Mesendoderm (in vitro differentiated cells): ENCODE measurements at regions not wholly inside any gene's neighbourhood (a gene's known extent, or its start where the extent isn't known, plus 50 kb on each side); places are given as distances from the start of the nearest gene placed in this dataset.
A peak's percentile ranks its signal among the peaks of the same experiment; 100 is the strongest.

Experiments
- DNase-seq: peaks from one replicate; pipeline ENCODE4 v3.0.0; 2013
- H2AK5ac ChIP-seq: 2 replicates; pipeline ENCODE4 v1.6.1; 2013; ENCODE audit warnings: low read length, inconsistent platforms
- H2BK120ac ChIP-seq: 2 replicates; pipeline ENCODE4 v1.6.1; 2013; ENCODE audit warnings: low read depth, mild to moderate bottlenecking, low read length, moderate library complexity, mixed read lengths
- H2BK15ac ChIP-seq: replicated peaks from 2 replicates; pipeline ENCODE4 v1.6.1; 2013; ENCODE audit warnings: low read depth, mild to moderate bottlenecking, moderate library complexity
- H2BK5ac ChIP-seq: 2 replicates; pipeline ENCODE4 v1.6.1; 2013; ENCODE audit warnings: low read length, inconsistent platforms
- H3K18ac ChIP-seq: 2 replicates; pipeline ENCODE4 v1.6.1; 2013; ENCODE audit warnings: mild to moderate bottlenecking, low read length, mixed read lengths
- H3K23ac ChIP-seq: one replicate; pipeline ENCODE4 v1.6.1; 2013; ENCODE audit warnings: low read length
- H3K27ac ChIP-seq: 2 replicates; pipeline ENCODE4 v1.5.1; 2013; ENCODE audit warnings: low read depth, mild to moderate bottlenecking, inconsistent platforms, low read length, moderate library complexity
- H3K27me3 ChIP-seq: 2 replicates; pipeline ENCODE4 v1.6.1; 2013; ENCODE audit warnings: low read length, control low read depth, mild to moderate bottlenecking, inconsistent platforms; ENCODE audit not compliant: insufficient read depth, poor library complexity
- H3K36me3 ChIP-seq: 2 replicates; pipeline ENCODE4 v1.6.1; 2013; ENCODE audit warnings: low read length, inconsistent platforms; ENCODE audit not compliant: control insufficient read depth, insufficient read depth
- H3K4ac ChIP-seq: one replicate; pipeline ENCODE4 v1.6.1; 2013; ENCODE audit warnings: low read depth, mild to moderate bottlenecking, low read length, moderate library complexity
- H3K4me1 ChIP-seq: 2 replicates; pipeline ENCODE4 v1.6.1; 2013; ENCODE audit warnings: low read depth, low read length, inconsistent platforms; ENCODE audit not compliant: control insufficient read depth
- H3K4me2 ChIP-seq: 2 replicates; pipeline ENCODE4 v1.6.1; 2013; ENCODE audit warnings: low read length
- H3K4me3 ChIP-seq: 2 replicates; pipeline ENCODE4 v1.5.1; 2013; ENCODE audit warnings: mild to moderate bottlenecking, low read length
- H3K56ac ChIP-seq: one replicate; pipeline ENCODE4 v1.6.1; 2013; ENCODE audit warnings: low read length
- H3K79me1 ChIP-seq: 2 replicates; pipeline ENCODE4 v1.6.1; 2013; ENCODE audit warnings: low read length, inconsistent platforms
- H3K79me2 ChIP-seq: 2 replicates; pipeline ENCODE4 v1.6.1; 2013; ENCODE audit warnings: mild to moderate bottlenecking, low read length; ENCODE audit not compliant: control insufficient read depth, insufficient read depth
- H3K9ac ChIP-seq: 2 replicates; pipeline ENCODE4 v1.6.1; 2013; ENCODE audit warnings: low read length, inconsistent platforms
- H4K5ac ChIP-seq: one replicate; pipeline ENCODE4 v1.6.1; 2013; ENCODE audit warnings: low read length
- H4K8ac ChIP-seq: one replicate; pipeline ENCODE4 v1.6.1; 2013; ENCODE audit warnings: low read depth, mild to moderate bottlenecking, control low read depth, low read length, moderate library complexity
- WGBS: extraction: QIAGEN DNeasy Blood & Tissue Kit; methylation state at CpG from one replicate; pipeline ENCODE4 v1.1.7; 2013; ENCODE audit warnings: low lambda C conversion rate, missing lambda C conversion rate; ENCODE audit not compliant: insufficient coverage; ENCODE audit errors: extremely low coverage; 5-methylcytosine and 5-hydroxymethylcytosine counted together

DNA sequence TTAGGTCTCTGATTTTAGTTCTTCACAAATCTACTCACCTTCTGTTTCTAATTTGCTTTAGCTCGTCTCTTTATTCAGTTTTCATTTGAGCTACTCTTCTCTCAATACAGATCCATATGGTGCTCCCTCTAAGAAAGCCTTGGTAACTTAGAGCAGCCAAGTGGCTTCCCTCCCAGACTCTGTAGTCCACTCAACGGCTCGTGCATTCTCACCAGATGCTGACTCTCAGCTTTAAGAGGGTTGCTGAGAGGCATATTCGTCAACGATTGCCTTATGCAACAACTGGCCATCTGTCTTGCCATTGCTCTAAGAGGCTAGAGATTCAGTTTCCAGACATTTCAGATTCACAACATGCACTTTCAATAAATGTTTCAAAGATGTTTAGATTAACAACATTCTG is 785.8 kb upstream of the SLC10A2 start:
- no peak for DNase-seq
- H2BK120ac ChIP-seq = no peak overlapping the region
- no peak overlapping the region for H3K4me3 ChIP-seq
- H3K36me3 ChIP-seq = no peaks in the 10 kb centered on the region
- H4K5ac ChIP-seq = no peak overlapping the region
- H3K56ac ChIP-seq = no peak overlapping the region
- H3K79me1 ChIP-seq = no peaks in the 10 kb centered on the region
- H3K23ac ChIP-seq = no peak overlapping the region
- WGBS = no CpG with 5 or more reads among the region's 5 CpGs
- H2BK5ac ChIP-seq = no peak overlapping the region
- no peak overlapping the region for H4K8ac ChIP-seq
- H3K4me2 ChIP-seq = no peak overlapping the region
- H2BK15ac ChIP-seq = no peak overlapping the region
- no peak overlapping the region for H3K27ac ChIP-seq
- no peaks in the 10 kb centered on the region for H3K4me1 ChIP-seq
- no peak overlapping the region for H3K4ac ChIP-seq
- no peak overlapping the region for H3K9ac ChIP-seq
- no peak overlapping the region for H3K18ac ChIP-seq
- no peaks in the 10 kb centered on the region for H3K79me2 ChIP-seq
- no peak overlapping the region for H2AK5ac ChIP-seq
- H3K27me3 ChIP-seq = no peaks in the 10 kb centered on the region

DNA sequence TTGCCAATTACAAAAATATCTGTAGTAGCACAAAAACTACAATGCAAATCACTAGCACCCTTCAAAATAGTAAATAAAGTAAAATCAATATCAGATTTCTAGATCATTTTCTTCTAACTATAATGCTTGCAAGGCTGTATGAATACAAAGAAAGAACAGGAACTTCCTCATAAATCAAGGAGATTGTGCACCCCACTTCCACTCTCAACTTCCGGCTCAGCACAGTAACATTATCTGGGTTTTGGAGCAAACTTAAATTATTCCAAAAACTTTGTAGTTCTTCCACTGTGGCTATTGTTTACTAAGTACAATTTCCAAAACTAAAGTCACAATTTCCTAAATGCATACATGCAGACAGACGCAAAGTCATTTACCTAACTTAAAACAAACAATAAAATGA is 778.3 kb upstream of the SLC10A2 start:
- Histone ChIP-seq H3K4ac (no peak overlapping the region), H3K4me1 (no peaks in the 10 kb centered on the region), H3K79me1 (no peaks in the 10 kb centered on the region), H3K4me3 (no peak overlapping the region), H3K79me2 (no peaks in the 10 kb centered on the region), H3K27me3 (no peaks in the 10 kb centered on the region), H2BK15ac (no peak overlapping the region), H3K56ac (no peak overlapping the region), H3K27ac (no peak overlapping the region), H2BK120ac (no peak overlapping the region), H2AK5ac (no peak overlapping the region), H3K9ac (no peak overlapping the region), H3K23ac (no peak overlapping the region), H4K5ac (no peak overlapping the region), H4K8ac (no peak overlapping the region), H3K4me2 (no peak overlapping the region), H3K36me3 (no peaks in the 10 kb centered on the region), H3K18ac (no peak overlapping the region), H2BK5ac (no peak overlapping the region)
- no peak for DNase-seq
- WGBS = 100% methylated on average over 1 of the region's 2 CpGs

DNA sequence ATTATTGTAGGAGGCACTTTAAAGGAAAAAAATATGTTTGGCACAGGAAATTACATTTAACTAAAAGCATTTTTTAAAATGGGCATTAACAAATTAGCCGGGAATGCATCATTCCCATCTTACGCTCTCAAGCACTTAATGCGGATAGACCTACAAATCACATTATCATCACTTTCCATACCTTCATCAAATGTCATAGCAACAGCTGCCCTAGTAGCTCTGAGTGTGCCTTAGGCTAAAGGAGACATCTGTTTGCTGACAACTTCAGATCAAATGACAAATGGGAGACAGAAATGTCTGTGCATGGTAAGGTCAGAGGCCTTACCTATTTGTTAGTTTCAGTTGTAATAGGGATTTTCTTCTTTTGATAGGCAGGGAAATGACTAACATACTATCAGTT is 773.2 kb upstream of the SLC10A2 start:
- WGBS = 100% methylated on average over 2 of the region's 3 CpGs
- H3K27me3 ChIP-seq = no peaks in the 10 kb centered on the region
- H3K23ac ChIP-seq = no peak overlapping the region
- no peak overlapping the region for H3K9ac ChIP-seq
- no peak overlapping the region for H3K4me3 ChIP-seq
- H2AK5ac ChIP-seq = no peak overlapping the region
- H3K18ac ChIP-seq = no peak overlapping the region
- no peaks in the 10 kb centered on the region for H3K36me3 ChIP-seq
- H4K8ac ChIP-seq = no peak overlapping the region
- H2BK5ac ChIP-seq = no peak overlapping the region
- no peaks in the 10 kb centered on the region for H3K79me1 ChIP-seq
- no peak overlapping the region for H3K56ac ChIP-seq
- H3K79me2 ChIP-seq = no peaks in the 10 kb centered on the region
- no peaks in the 10 kb centered on the region for H3K4me1 ChIP-seq
- H2BK15ac ChIP-seq = no peak overlapping the region
- no peak overlapping the region for H3K4ac ChIP-seq
- no peak overlapping the region for H3K27ac ChIP-seq
- H3K4me2 ChIP-seq = no peak overlapping the region
- H4K5ac ChIP-seq = no peak overlapping the region
- H2BK120ac ChIP-seq = no peak overlapping the region
- peak; percentile 7 for DNase-seq

DNA sequence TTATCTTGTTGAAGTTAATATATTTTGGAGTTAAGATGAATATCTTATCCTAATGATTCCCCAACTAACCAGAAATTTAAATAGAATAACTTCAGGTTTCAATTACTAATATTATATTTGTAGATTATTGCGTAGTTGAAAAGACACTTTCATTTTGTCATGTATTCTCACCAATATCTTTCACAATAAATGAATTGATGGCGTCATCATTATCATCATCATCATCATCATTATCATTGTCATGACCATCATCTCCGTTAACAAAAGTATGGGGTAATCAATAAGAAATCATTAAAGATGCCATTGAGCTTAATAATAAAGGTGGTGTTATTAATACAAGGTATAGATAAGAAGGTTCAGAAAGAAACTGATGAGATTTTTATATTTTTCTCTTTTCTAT is 768.8 kb upstream of the SLC10A2 start:
- Histone ChIP-seq H2BK15ac (no peak overlapping the region), H3K79me1 (no peaks in the 10 kb centered on the region)
- no CpG with 5 or more reads among the region's 3 CpGs for WGBS

DNA sequence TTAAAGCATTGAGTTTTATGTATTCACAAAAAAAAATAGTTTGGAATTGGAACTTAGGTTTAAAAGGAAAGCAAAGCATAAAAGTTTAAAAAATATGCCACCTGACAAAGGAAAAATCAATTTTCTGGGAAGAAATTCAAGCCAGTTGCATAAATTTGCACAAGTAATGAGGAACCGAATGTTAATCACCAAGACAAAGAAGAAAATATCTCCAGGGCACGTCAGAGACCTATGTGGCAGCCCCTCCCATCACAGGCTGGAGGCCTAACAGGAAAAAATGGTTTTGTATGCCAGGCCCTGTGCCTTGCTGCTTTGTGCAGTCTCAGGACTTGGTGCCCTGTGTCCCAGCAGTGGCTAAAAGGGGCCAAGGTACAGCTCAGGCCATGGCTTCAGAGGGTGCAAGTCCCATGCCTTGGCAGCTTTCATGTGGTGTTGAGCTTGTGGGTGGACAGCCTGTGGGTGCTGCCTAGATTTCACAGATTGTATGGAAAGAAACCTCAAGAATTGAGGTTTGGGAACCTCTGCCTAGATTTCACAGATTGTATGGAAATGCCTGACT is 767.2 kb upstream of the SLC10A2 start:
- Histone ChIP-seq H3K27ac (no peak overlapping the region), H3K23ac (no peak overlapping the region), H2BK5ac (no peak overlapping the region), H2BK120ac (no peak overlapping the region), H2BK15ac (no peak overlapping the region), H3K27me3 (no peaks in the 10 kb centered on the region), H3K4me2 (no peak overlapping the region), H3K9ac (no peak overlapping the region), H3K79me2 (no peaks in the 10 kb centered on the region), H3K4ac (no peak overlapping the region), H3K79me1 (no peaks in the 10 kb centered on the region), H2AK5ac (no peak overlapping the region), H3K56ac (no peak overlapping the region), H4K5ac (no peak overlapping the region), H3K18ac (no peak overlapping the region), H3K4me3 (no peak overlapping the region), H3K4me1 (no peaks in the 10 kb centered on the region), H3K36me3 (no peaks in the 10 kb centered on the region), H4K8ac (no peak overlapping the region)
- no CpG with 5 or more reads among the region's 2 CpGs for WGBS
- no peak for DNase-seq

More for the DNA sequence above, 768.8 kb upstream of the SLC10A2 start:
- no peak overlapping the region for H2BK5ac ChIP-seq
- no peak overlapping the region for H3K9ac ChIP-seq
- no peaks in the 10 kb centered on the region for H3K27me3 ChIP-seq
- no peak overlapping the region for H3K18ac ChIP-seq
- H2AK5ac ChIP-seq = no peak overlapping the region
- no peak overlapping the region for H3K4me2 ChIP-seq
- no peak overlapping the region for H2BK120ac ChIP-seq
- H3K36me3 ChIP-seq = no peaks in the 10 kb centered on the region
- H3K23ac ChIP-seq = no peak overlapping the region
- H3K79me2 ChIP-seq = no peaks in the 10 kb centered on the region
- H4K8ac ChIP-seq = no peak overlapping the region
- no peak overlapping the region for H3K27ac ChIP-seq
- H3K4me3 ChIP-seq = no peak overlapping the region
- H3K56ac ChIP-seq = no peak overlapping the region
- no peaks in the 10 kb centered on the region for H3K4me1 ChIP-seq
- DNase-seq = no peak
- no peak overlapping the region for H3K4ac ChIP-seq
- no peak overlapping the region for H4K5ac ChIP-seq

DNA sequence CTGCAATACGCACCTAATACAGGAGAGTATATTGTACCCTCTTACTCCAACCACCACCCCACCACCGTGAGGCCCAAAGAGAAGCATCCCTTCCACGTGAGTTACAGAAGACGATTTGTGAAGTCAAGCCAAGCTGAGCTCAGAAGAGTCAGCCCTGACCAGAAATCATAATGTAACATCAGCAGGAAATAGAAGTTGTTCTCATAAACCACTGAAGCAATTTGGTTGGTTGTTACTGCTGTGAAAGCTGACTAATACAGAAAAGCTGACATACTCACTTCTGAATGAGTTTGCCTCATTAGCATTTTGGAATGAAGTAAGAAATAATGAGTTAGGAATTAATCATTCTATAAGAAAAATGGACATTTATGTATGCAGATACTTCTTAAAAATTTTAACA is 749.4 kb upstream of the SLC10A2 start:
- DNase-seq = no peak
- WGBS = no CpG with 5 or more reads among the region's 4 CpGs

More for the DNA sequence above, 749.4 kb upstream of the SLC10A2 start:
- no peak overlapping the region for H3K4me3 ChIP-seq
- no peaks in the 10 kb centered on the region for H3K36me3 ChIP-seq
- no peak overlapping the region for H3K27ac ChIP-seq
- H3K18ac ChIP-seq = no peak overlapping the region
- H4K8ac ChIP-seq = no peak overlapping the region
- H2AK5ac ChIP-seq = no peak overlapping the region
- H3K4me2 ChIP-seq = no peak overlapping the region
- no peak overlapping the region for H2BK120ac ChIP-seq
- H3K56ac ChIP-seq = no peak overlapping the region
- no peaks in the 10 kb centered on the region for H3K79me2 ChIP-seq
- no peak overlapping the region for H4K5ac ChIP-seq
- no peak overlapping the region for H2BK5ac ChIP-seq
- H3K4ac ChIP-seq = no peak overlapping the region
- no peak overlapping the region for H3K9ac ChIP-seq
- H3K23ac ChIP-seq = no peak overlapping the region
- no peaks in the 10 kb centered on the region for H3K4me1 ChIP-seq
- H2BK15ac ChIP-seq = no peak overlapping the region
- no peaks in the 10 kb centered on the region for H3K79me1 ChIP-seq
- H3K27me3 ChIP-seq = no peaks in the 10 kb centered on the region
